OCI-LY7 (cell line): ENCODE measurements at regions not wholly inside any gene's neighbourhood (a gene's known extent, or its start where the extent isn't known, plus 50 kb on each side); places are given as distances from the start of the nearest gene placed in this dataset.

ENCODE experiments used
- EZH2phosphoT487 ChIP-seq: fragments of 200-600 bp; sonication (generic); IDR thresholded peaks from 2 replicates; pipeline ENCODE4 v1.6.1; 2018; ENCODE audit warnings: low read depth, borderline replicate concordance, mild to moderate bottlenecking, mixed run types, antibody characterized with exemption, low read length, moderate library complexity, mixed read lengths
- TF ChIP-seq, protein P1 (sequence below): fragments of 200-600 bp; sonication (generic); conservative IDR thresholded peaks from 2 replicates; pipeline ENCODE4 v1.5.1; 2014; ENCODE audit warnings: mild to moderate bottlenecking, antibody characterized with exemption, low read length, moderate library complexity, mixed read lengths

DNA sequence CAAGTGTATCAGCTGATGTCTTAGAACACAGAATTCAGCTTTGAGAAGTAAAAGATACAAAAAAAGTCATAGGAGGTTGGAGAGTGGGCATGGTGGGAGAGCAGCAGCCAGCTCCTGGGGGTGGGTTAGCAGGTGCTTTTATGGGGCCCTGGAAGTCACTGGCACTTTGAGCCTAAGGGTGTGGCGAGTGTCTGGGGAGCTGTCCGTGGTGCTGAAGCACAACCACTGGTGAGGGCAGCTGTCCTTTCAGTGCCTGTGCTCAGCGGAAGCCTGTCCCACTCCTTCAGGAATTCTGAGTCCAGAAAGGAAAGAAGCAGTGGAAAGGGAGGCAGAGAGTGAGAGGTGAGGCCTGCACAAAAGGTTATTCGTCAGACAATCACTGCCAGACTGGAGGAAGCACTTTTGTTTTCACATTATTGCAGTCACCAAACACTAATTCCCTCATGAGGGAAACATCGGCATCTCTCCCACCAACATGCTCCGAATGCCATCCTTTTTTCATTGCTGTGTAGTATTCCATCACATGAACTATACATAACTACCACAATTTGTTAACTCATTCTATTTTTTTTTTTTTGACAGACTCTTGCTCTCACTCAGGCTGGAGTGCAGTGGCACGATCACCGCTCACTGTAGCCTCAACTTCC lies 59.4 kb upstream of the RAPGEF1 start:
- TF ChIP-seq, protein P1, sequence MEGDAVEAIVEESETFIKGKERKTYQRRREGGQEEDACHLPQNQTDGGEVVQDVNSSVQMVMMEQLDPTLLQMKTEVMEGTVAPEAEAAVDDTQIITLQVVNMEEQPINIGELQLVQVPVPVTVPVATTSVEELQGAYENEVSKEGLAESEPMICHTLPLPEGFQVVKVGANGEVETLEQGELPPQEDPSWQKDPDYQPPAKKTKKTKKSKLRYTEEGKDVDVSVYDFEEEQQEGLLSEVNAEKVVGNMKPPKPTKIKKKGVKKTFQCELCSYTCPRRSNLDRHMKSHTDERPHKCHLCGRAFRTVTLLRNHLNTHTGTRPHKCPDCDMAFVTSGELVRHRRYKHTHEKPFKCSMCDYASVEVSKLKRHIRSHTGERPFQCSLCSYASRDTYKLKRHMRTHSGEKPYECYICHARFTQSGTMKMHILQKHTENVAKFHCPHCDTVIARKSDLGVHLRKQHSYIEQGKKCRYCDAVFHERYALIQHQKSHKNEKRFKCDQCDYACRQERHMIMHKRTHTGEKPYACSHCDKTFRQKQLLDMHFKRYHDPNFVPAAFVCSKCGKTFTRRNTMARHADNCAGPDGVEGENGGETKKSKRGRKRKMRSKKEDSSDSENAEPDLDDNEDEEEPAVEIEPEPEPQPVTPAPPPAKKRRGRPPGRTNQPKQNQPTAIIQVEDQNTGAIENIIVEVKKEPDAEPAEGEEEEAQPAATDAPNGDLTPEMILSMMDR: no peak
- no peak for TF ChIP-seq EZH2phosphoT487
